Common myeloid progenitor, CD34-positive (primary cell): ENCODE measurements at regions not wholly inside any gene's neighbourhood (a gene's known extent, or its start where the extent isn't known, plus 50 kb on each side); places are given as distances from the start of the nearest gene placed in this dataset.

Experiments used
- CTCF ChIA-PET: fragments of 350-600 bp; sonication (Branson Sonifier 250); formaldehyde crosslinking; loops from one replicate; lab custom pipeline; 2021; ENCODE audit warnings: antibody characterized with exemption; lab: Charles Lee
- POLR2A ChIA-PET: fragments of 350-600 bp; sonication (Branson Sonifier 250); formaldehyde crosslinking; loops from one replicate; lab custom pipeline; 2021; ENCODE audit warnings: antibody characterized with exemption; lab: Charles Lee
- DNase-seq, 3 donors: peaks; one replicate each; pipeline versions ENCODE4 v3.0.0 to v3.0.0-alpha.2; 2013
- H3K27ac ChIP-seq, 2 experiments: 1 replicate in 1 of 2; 2 replicates in 1 of 2; pipeline ENCODE4 v1.7.0; 2013; ENCODE audit warnings: inconsistent platforms in 2 of 2, low read length in 2 of 2, mild to moderate bottlenecking in 2 of 2, low read depth in 1 of 2, moderate library complexity in 1 of 2; ENCODE audit not compliant: severe bottlenecking in 2 of 2, insufficient read depth in 1 of 2, poor library complexity in 1 of 2
- H3K27me3 ChIP-seq, 5 experiments: replicated peaks in 2 of 5; 1 replicate in 3 of 5; 2 replicates in 2 of 5; pipeline versions ENCODE4 v1.6.1 to v1.7.0; 2013; ENCODE audit warnings: low read length in 4 of 5, mild to moderate bottlenecking in 2 of 5, moderate library complexity in 2 of 5, inconsistent platforms in 1 of 5; ENCODE audit not compliant: insufficient read depth in 5 of 5, control insufficient read depth in 4 of 5
- H3K36me3 ChIP-seq, 4 experiments: 1 replicate in 2 of 4; 2 replicates in 2 of 4; pipeline versions ENCODE4 v1.6.1 to v1.7.0; 2013; ENCODE audit warnings: low read length in 3 of 4, control low read depth in 1 of 4, mild to moderate bottlenecking in 1 of 4; ENCODE audit not compliant: control insufficient read depth in 4 of 4, insufficient read depth in 4 of 4
- H3K4me1 ChIP-seq, 4 experiments: 1 replicate in 3 of 4; 2 replicates in 1 of 4; pipeline versions ENCODE4 v1.6.1 to v1.7.1; 2013; ENCODE audit warnings: low read length in 3 of 4, mild to moderate bottlenecking in 3 of 4, control low read depth in 1 of 4, inconsistent platforms in 1 of 4, moderate library complexity in 1 of 4; ENCODE audit not compliant: control insufficient read depth in 4 of 4, insufficient read depth in 4 of 4; ENCODE audit errors: control extremely low read depth in 1 of 4
- H3K4me3 ChIP-seq, 7 experiments: 1 replicate in 4 of 7; 2 replicates in 3 of 7; pipeline versions ENCODE4 v1.5.1 to v1.7.0; 2013; ENCODE audit warnings: mild to moderate bottlenecking in 7 of 7, low read length in 6 of 7, moderate library complexity in 6 of 7, inconsistent platforms in 2 of 7, low read depth in 2 of 7, control low read depth in 1 of 7; ENCODE audit not compliant: insufficient read depth in 4 of 7, control insufficient read depth in 1 of 7; ENCODE audit errors: extremely low read depth in 1 of 7
- H3K9me3 ChIP-seq, 5 experiments: 1 replicate in 4 of 5; 2 replicates in 1 of 5; pipeline versions ENCODE4 v1.6.1 to v1.7.1; 2013; ENCODE audit warnings: low read length in 4 of 5, mild to moderate bottlenecking in 2 of 5, inconsistent platforms in 1 of 5, low read depth in 1 of 5, moderate library complexity in 1 of 5; ENCODE audit not compliant: control insufficient read depth in 4 of 5, insufficient read depth in 2 of 5; ENCODE audit errors: control extremely low read depth in 1 of 5
- WGBS: methylation state at CpG from one replicate; pipeline ENCODE4 v1.1.5; 2013; ENCODE audit not compliant: insufficient coverage; 5-methylcytosine and 5-hydroxymethylcytosine counted together

DNA sequence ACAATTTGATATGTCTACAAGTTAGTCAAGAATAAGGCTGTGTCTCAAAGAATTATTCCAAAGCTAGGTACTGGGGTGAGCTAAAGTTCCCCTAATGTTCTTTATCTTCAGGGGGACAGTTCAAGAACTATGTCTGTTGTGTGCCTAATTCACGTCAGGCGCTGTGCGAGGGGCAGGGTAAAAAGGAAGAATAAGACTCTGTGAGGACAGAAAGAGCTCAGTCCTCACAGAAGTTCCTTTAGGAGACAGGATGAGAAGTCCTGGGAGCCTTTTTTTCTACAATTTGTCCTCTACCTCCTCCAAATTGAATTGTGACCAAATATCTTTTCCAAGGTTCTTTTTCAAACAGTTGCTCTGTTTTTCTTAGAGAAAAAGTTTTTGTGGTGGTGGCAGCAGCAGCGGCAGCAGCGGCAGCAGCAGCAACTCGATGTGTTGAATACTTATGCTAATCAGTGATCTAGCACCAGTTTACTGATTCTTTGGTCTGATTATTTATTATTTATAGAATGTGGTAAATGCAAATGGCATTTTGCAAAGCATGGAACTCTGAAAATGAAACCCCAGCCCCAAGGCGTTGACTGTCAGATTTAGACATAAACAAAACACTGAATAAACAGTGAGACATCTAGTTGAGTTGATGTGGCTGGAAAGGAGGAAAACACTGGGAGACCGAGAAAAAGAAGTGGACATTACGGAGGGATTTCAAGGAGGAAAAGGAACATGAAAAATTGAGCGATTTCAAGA is 88.6 kb downstream of the GTPBP8 start:
- CTCF ChIA-PET: interaction anchor here (1.2 to 1.5 kb wide), 2 partner anchors 28 to 57 kb away, joined by 3 read pairs; no protein-coding TSS in a partner anchor

DNA sequence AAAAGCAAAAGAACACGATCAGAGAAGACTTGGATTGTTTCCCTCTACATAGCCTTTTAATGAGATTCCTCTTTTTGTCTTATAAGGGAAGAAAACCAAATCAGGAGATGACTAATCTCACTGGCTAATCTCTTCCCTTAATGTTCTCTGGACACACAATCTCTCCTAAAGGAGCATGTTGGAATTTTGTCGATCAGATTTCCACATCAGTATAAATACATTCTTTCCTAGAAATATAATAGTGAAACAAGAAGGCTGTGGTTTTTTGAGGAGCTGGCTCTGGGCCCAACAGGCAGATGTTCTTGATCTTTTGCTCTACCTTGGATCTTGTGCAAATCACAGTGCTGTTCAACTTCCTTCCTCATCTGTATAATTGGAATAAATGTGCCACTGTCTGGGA is 94.0 kb downstream of the GTPBP8 start:
- CTCF ChIA-PET: interaction anchor here (1.6 kb wide), 2 partner anchors 51 to 204 kb away, joined by 3 read pairs; no protein-coding TSS in a partner anchor
- Histone ChIP-seq H3K4me1 (peaks cover 0 to 3% (median 1%) of the 10 kb centered on the region in 4 experiments), H3K27ac (no peak overlapping the region), H3K36me3 (no peaks in the 10 kb centered on the region), H3K9me3 (no peaks in the 10 kb centered on the region), H3K27me3 (no peaks in the 10 kb centered on the region), H3K4me3 (no peak overlapping the region)
- no CpG with 5 or more reads among the region's 2 CpGs for WGBS
- POLR2A ChIA-PET: no interaction called here
- peak in 2 of 3 donors; percentile 40 to 41 for DNase-seq

More for the DNA sequence above, 88.6 kb downstream of the GTPBP8 start:
- DNase-seq: no peak
- WGBS: 98% methylated on average over 6 of the region's 10 CpGs
- no peak overlapping the region for H3K27ac ChIP-seq
- no peaks in the 10 kb centered on the region for H3K4me1 ChIP-seq
- H3K9me3 ChIP-seq: no peaks in the 10 kb centered on the region
- POLR2A ChIA-PET: no interaction called here
- H3K4me3 ChIP-seq: no peak overlapping the region
- no peaks in the 10 kb centered on the region for H3K27me3 ChIP-seq
- no peaks in the 10 kb centered on the region for H3K36me3 ChIP-seq

DNA sequence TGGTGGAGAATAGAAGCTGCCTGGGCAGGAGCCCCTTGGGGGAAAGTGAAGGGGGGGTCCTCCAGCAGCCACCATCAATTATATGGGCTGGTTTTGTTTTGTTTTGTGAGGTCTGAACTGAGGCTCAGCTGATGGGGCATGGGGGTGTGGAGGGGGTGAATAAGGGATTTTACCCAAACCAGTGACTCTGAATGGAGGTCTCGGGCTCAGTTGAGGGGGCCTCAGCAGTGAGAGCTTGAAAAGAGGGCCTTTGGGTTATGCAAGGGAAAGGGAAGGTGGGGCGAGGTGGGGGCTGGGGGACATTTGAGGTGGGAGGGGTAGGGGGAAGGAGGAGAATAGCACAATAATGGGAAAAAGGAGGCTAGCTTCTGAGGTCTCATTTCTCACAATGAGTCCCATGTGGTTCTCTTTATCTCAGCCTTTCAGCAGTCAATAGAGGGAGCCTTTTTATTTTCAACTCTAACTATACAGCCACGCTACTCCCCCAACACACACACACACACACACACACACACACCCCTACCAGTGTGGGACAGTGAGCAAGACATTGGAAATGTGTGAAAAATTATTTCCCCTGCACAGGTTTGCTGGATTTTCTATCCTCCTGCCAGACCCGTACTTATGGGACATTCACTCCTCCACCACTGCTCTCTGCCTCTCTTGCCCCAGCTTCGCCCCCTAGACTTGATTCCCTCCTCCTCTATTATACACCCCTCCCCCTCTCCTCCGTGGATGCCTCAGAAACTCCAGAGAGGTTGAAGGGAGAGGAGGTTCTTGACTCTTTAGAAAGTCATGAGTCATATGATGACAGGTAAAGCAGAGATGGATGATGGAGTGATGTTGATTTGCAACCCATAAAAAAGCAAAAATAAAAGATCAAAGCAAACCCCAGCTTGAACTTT is 96.0 kb downstream of the GTPBP8 start:
- H3K27me3 ChIP-seq: no peaks in the 10 kb centered on the region
- H3K27ac ChIP-seq: no peak overlapping the region
- CTCF ChIA-PET: no interaction called here
- POLR2A ChIA-PET: interaction anchor here (0.6 kb wide), 1 partner anchor 1470 kb away, joined by 3 read pairs; no protein-coding TSS in a partner anchor
- no peak overlapping the region for H3K4me3 ChIP-seq
- peaks cover 0 to 3% (median 1%) of the 10 kb centered on the region in 4 experiments for H3K4me1 ChIP-seq
- H3K36me3 ChIP-seq: no peaks in the 10 kb centered on the region
- no peak for DNase-seq
- H3K9me3 ChIP-seq: no peaks in the 10 kb centered on the region
- 100% methylated on average over 1 of the region's 6 CpGs for WGBS

DNA sequence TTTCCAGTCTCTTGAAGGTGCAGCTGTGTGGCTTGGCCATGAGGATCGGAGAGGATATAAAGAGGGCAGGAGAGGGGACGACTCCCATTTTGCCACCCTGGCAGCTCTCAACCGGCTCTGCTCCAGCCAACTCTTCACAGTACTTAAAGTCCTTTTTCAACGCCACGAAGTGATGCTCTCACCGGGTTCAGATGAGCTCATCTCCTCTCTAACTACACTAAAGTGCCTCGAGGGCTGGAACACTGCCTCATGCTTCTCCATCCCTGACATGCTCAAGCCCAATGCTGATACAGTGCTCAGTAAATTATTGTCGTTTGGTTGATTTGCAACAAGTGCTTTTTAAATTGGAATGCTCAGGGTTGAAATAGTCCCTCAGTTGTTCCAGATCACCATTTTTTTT is 97.8 kb downstream of the GTPBP8 start:
- Histone ChIP-seq H3K4me3 (no peak overlapping the region), H3K4me1 (peaks cover 0 to 3% (median 1%) of the 10 kb centered on the region in 4 experiments), H3K27me3 (no peaks in the 10 kb centered on the region), H3K27ac (no peak overlapping the region), H3K36me3 (no peaks in the 10 kb centered on the region), H3K9me3 (no peaks in the 10 kb centered on the region)
- ChIA-PET POLR2A (no interaction called here), CTCF (no interaction called here)
- DNase-seq: no peak
- 100% methylated on average over 8 of the region's 8 CpGs for WGBS

- no peak for DNase-seq
- no peak overlapping the region for H3K27ac ChIP-seq
- ChIA-PET POLR2A (no interaction called here), CTCF (no interaction called here)
- no peak overlapping the region for H3K4me3 ChIP-seq
- H3K36me3 ChIP-seq: no peaks in the 10 kb centered on the region
- no peaks in the 10 kb centered on the region for H3K27me3 ChIP-seq
- H3K4me1 ChIP-seq: no peaks in the 10 kb centered on the region
- no peaks in the 10 kb centered on the region for H3K9me3 ChIP-seq
- WGBS: no CpG with 5 or more reads among the region's 1 CpG
Observed at GRCh38 chr3:113091417-113091816, 100.6 kb downstream of the GTPBP8 start.

DNA sequence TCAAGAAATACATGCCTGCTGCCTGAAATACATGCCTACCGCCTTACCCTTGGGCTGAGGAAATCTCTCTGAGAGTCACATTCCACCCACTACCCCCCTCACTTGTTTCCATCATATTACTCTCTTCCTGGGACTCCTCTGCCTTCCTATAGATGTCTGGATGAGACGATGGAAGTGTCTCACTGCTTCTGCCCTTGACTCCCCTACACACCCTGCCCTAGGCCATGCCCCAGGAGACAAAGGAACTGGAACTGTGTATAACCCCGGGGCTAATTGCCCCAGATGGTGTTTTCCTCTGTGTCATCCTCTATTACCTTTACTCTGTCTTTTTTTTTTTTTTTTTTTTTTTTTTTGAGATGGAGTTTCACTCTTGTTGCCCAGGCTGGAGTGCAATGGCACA is 102.0 kb downstream of the GTPBP8 start:
- ChIA-PET POLR2A (no interaction called here), CTCF (no interaction called here)
- no peaks in the 10 kb centered on the region for H3K4me1 ChIP-seq
- H3K9me3 ChIP-seq: no peaks in the 10 kb centered on the region
- no peaks in the 10 kb centered on the region for H3K27me3 ChIP-seq
- 100% methylated on average over 1 of the region's 3 CpGs for WGBS
- no peak for DNase-seq
- no peaks in the 10 kb centered on the region for H3K36me3 ChIP-seq
- H3K27ac ChIP-seq: no peak overlapping the region
- no peak overlapping the region for H3K4me3 ChIP-seq
